ENCODE measurements at regions not wholly inside any gene's neighbourhood (a gene's known extent, or its start where the extent isn't known, plus 50 kb on each side); places are given as distances from the start of the nearest gene placed in this dataset.
A peak's percentile ranks its signal among the peaks of the same experiment; 100 is the strongest.

DNA sequence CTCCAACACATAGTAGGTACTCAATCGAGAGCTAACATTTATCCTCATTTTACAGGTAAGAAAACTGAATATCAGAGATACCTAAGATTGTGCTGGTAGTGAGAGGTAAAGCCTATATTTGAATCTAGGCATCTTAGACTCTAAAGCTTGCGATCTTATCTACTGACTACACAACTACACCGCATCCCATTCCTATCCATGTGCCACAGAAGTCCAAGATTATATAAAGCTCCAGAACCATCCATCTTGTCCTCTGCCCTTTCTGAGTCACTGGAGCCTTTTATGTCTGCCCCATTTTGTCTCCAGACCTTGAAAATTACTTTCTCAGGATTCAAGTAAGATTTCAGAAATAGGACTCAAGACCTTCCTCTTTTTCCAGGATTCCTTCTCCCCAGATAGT lies 84.4 kb downstream of the OR5AK2 start:
- FAIRE-seq (no peak), DNase-seq (ENCODE audit: insufficient read length, low spot score) (no peak)
- TF ChIP-seq POU2F2 (IDR thresholded peaks at IDR 0.05; ENCODE audit: low read depth, low read length) (no peak), SPI1 (IDR thresholded peaks at IDR 0.05; ENCODE audit: low read depth, low read length) (no peak), PAX5 (IDR thresholded peaks at IDR 0.05; ENCODE audit: insufficient read depth, low read length, severe bottlenecking) (no peak), POLR2AphosphoS5 (IDR thresholded peaks at IDR 0.05; ENCODE audit: low read depth, low read length) (no peak), TAF1 (IDR thresholded peaks at IDR 0.05; ENCODE audit: low read depth, low read length) (no peak), POLR2A (IDR thresholded peaks at IDR 0.05; ENCODE audit: low read depth, low read length) (no peak)

DNA sequence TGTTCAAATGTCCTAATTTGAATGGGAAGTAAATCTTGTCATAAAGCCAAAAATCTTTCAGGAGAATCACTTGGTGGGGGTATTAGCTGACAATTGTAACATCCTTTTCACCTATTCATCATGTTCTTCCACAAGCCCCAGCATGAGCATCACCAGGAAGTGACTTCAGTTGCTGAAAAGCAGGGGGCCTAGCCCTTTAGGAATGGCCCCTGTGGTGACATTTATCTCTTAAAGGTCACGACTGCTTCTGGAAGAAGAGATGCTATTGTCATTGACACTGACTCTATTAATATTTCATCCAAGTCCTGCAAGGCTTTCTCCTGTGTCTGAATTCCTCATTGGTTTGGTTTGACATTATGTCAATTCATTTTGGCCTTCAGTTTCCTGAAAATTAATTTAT lies 92.6 kb downstream of the OR5AK2 start:
- FAIRE-seq (no peak), DNase-seq (ENCODE audit: insufficient read length, low spot score) (no peak)
- TF ChIP-seq TAF1 (IDR thresholded peaks at IDR 0.05; ENCODE audit: low read depth, low read length) (no peak), PAX5 (IDR thresholded peaks at IDR 0.05; ENCODE audit: insufficient read depth, low read length, severe bottlenecking) (no peak), SPI1 (IDR thresholded peaks at IDR 0.05; ENCODE audit: low read depth, low read length) (no peak), POLR2AphosphoS5 (IDR thresholded peaks at IDR 0.05; ENCODE audit: low read depth, low read length) (no peak), POU2F2 (IDR thresholded peaks at IDR 0.05; ENCODE audit: low read depth, low read length) (no peak)

DNA sequence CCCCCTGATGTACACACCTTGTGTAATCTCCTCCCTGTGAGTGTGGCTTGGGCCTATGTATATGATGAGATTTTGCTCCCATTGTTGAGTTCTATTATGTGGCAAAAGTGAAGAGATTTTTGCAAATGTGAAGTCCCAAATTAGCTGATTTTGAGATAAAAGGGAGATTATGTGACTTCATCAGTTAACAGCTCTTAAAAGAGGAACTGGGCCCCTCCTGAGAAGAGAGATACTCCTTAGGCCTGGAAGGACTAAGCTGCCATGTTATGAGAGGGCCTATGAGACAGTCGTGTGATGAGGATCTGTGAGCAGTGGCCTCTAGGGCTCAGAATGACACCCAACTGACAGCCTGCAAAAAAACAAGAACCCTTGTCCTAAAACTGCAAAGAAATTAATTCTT lies 93.4 kb downstream of the OR5AK2 start:
- TF ChIP-seq POLR2AphosphoS5 (IDR thresholded peaks at IDR 0.05; ENCODE audit: low read depth, low read length) (no peak), POLR2A (IDR thresholded peaks at IDR 0.05; ENCODE audit: low read depth, low read length) (no peak), TAF1 (IDR thresholded peaks at IDR 0.05; ENCODE audit: low read depth, low read length) (no peak), PAX5 (IDR thresholded peaks at IDR 0.05; ENCODE audit: insufficient read depth, low read length, severe bottlenecking) (no peak), POU2F2 (IDR thresholded peaks at IDR 0.05; ENCODE audit: low read depth, low read length) (no peak), SPI1 (IDR thresholded peaks at IDR 0.05; ENCODE audit: low read depth, low read length) (peak; percentile 50; the same call in 1 of the 2 replicates)
- DNase-seq (ENCODE audit: insufficient read length, low spot score) (no peak), FAIRE-seq (no peak)

DNA sequence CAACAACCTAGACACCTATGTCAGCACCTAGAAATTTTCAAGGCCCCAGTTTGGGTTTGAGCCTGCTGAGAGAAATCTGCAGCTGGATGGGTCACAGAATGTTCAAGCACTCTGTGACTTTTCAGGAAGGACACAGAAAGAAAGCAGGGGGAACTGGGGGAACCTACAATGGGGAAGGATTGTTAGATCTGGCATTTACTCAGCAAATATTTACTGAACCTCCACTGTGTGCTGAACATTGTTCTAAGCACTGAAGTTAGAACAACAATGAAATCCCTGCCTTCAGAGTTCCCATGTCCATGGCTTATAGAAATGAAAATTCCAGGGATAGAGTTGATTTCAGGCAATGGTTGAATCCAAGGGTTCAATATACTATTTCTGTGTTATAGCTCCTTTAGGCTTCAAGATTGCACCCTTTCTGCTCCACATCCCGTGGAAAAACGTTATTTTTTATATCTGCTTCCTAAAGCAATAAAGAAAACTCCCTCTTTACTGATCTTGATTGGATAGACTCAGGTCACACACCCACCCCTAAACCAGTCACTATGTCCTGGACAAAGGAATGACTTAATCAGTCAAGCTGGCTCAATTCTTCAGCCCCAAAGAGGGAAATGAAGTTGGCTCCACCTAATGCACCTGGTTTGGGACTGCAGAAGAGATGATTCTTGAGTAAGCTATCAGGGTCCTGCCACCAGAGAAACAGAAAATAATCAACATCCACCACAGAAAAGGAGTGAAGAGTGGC lies 95.1 kb downstream of the OR5AK2 start:
- DNase-seq (ENCODE audit: insufficient read length, low spot score) (no peak), FAIRE-seq (no peak)
- TF ChIP-seq PAX5 (IDR thresholded peaks at IDR 0.05; ENCODE audit: insufficient read depth, low read length, severe bottlenecking) = no peak
- no peak for TF ChIP-seq SPI1 (IDR thresholded peaks at IDR 0.05; ENCODE audit: low read depth, low read length)
- TF ChIP-seq POLR2AphosphoS5 (IDR thresholded peaks at IDR 0.05; ENCODE audit: low read depth, low read length) = no peak
- TF ChIP-seq POU2F2 (IDR thresholded peaks at IDR 0.05; ENCODE audit: low read depth, low read length) = no peak
- TF ChIP-seq TAF1 (IDR thresholded peaks at IDR 0.05; ENCODE audit: low read depth, low read length) = no peak
- TF ChIP-seq POLR2A (IDR thresholded peaks at IDR 0.05; ENCODE audit: low read depth, low read length) = no peak

DNA sequence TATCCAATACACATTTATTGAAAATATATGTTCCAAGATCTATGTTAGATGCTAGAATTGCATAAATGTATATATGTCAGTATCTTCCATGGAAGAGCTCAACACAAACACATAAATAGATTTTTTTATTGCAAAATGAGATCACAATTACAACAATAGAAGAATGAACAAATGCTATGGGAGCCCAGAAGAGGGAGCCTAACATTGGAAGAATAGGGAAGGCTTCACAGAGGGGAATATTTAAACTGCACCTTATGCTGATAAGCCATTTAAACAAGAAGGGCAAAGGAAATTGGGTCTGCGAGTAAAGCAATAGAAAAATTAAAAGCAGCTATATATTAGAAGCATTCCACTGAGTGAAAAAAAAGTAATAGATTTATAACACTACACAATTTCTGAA lies 96.1 kb upstream of the LRRC55 start:
- FAIRE-seq = no peak
- TF ChIP-seq TAF1 (IDR thresholded peaks at IDR 0.05; ENCODE audit: low read depth, low read length) (no peak), POU2F2 (IDR thresholded peaks at IDR 0.05; ENCODE audit: low read depth, low read length) (no peak), PAX5 (IDR thresholded peaks at IDR 0.05; ENCODE audit: insufficient read depth, low read length, severe bottlenecking) (no peak), SPI1 (IDR thresholded peaks at IDR 0.05; ENCODE audit: low read depth, low read length) (no peak), POLR2AphosphoS5 (IDR thresholded peaks at IDR 0.05; ENCODE audit: low read depth, low read length) (no peak), POLR2A (IDR thresholded peaks at IDR 0.05; ENCODE audit: low read depth, low read length) (no peak)
- no peak for DNase-seq (ENCODE audit: insufficient read length, low spot score)

DNA sequence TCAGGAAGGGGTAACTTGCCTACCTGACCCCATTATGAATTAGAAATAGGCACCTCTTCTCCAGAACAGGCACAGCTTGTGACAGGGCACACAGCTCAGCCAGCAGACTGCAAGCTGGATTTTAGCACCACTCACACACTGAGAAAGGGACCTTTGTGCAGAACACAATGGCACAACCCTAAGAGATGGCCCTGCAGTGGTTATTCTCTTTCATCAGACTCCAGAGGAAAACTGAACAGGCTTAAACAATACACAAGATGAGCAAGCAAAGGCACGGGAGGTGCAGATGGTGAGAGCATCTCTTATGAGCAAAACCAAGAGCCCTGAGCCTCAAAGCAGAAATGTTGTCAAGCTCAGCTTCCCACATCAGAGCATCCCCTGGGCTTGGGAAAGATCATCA lies 93.8 kb upstream of the LRRC55 start:
- no peak for DNase-seq (ENCODE audit: insufficient read length, low spot score)
- TF ChIP-seq POLR2AphosphoS5 (IDR thresholded peaks at IDR 0.05; ENCODE audit: low read depth, low read length) (no peak), SPI1 (IDR thresholded peaks at IDR 0.05; ENCODE audit: low read depth, low read length) (no peak), TAF1 (IDR thresholded peaks at IDR 0.05; ENCODE audit: low read depth, low read length) (no peak), POU2F2 (IDR thresholded peaks at IDR 0.05; ENCODE audit: low read depth, low read length) (no peak), POLR2A (IDR thresholded peaks at IDR 0.05; ENCODE audit: low read depth, low read length) (no peak), PAX5 (IDR thresholded peaks at IDR 0.05; ENCODE audit: insufficient read depth, low read length, severe bottlenecking) (no peak)
- no peak for FAIRE-seq

DNA sequence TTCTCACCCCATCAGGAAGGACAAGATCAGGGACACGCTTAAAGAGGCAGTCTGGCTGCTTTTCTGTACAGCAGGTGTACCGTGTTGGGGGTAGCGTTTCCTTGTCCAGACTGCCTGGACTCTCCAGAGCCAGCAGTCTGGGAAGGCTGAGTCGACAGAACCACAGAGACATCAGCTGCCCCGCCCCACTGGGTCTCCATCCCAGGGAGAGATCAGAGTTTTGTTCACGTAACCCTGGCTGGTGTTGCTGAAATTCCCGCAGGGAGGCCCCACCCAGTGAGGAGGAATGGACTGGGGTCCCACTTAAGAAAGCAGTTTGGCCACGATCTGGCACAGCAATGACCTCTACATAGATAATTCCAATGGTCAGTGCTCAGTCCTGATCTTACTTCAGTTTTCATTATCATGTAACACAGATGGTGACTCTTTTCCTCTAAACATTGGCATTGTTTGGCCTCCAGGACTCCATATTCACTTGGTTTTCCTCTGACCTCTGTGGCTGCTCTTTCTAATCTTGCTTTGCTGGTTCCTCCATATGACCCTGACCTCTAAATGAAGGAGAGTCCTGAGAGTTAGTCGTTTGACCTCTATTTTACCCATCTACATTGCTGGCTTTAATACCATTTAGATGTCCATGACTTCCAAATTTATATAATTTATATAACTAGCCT lies 89.6 kb upstream of the LRRC55 start:
- TF ChIP-seq POLR2A (IDR thresholded peaks at IDR 0.05; ENCODE audit: low read depth, low read length) (no peak), TAF1 (IDR thresholded peaks at IDR 0.05; ENCODE audit: low read depth, low read length) (no peak), POU2F2 (IDR thresholded peaks at IDR 0.05; ENCODE audit: low read depth, low read length) (no peak), PAX5 (IDR thresholded peaks at IDR 0.05; ENCODE audit: insufficient read depth, low read length, severe bottlenecking) (no peak), POLR2AphosphoS5 (IDR thresholded peaks at IDR 0.05; ENCODE audit: low read depth, low read length) (no peak), SPI1 (IDR thresholded peaks at IDR 0.05; ENCODE audit: low read depth, low read length) (no peak)
- FAIRE-seq (no peak), DNase-seq (ENCODE audit: insufficient read length, low spot score) (no peak)

DNA sequence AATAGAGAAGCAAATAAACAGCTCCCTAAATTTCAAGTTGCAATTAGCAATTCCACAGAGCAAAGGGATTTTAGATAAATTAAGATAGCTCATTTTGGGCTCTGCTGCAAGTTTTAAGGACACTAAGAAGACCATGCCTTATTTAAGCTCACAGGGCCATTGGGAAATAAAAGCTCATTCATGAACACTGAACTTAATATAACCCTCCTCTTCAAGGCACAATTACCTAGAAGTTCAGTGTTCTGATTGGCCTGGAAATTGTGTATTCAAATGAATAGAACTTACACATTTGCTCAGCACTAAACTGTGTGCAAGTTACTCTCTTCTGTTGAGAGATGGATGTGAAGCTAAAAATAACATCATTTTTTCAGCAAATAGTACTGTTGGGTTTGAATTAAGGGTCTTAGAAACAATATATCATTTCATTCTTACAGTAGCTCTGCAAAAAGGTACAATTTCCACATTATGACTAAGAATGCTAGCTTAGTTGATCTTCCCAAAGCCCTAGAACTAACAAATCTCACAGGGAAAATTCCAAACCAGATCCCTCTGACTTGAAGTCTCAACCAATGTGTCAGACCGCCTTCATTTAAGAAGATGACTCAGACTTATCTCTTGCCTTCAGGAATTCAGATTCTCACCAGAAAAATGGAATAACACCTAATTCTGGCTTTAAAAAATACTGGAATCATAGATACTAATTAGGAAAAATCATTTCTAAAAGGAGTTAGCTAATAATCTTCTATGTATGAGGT lies 87.4 kb upstream of the LRRC55 start:
- no peak for DNase-seq (ENCODE audit: insufficient read length, low spot score)
- no peak for TF ChIP-seq POU2F2 (IDR thresholded peaks at IDR 0.05; ENCODE audit: low read depth, low read length)
- no peak for TF ChIP-seq SPI1 (IDR thresholded peaks at IDR 0.05; ENCODE audit: low read depth, low read length)
- no peak for TF ChIP-seq POLR2AphosphoS5 (IDR thresholded peaks at IDR 0.05; ENCODE audit: low read depth, low read length)
- TF ChIP-seq TAF1 (IDR thresholded peaks at IDR 0.05; ENCODE audit: low read depth, low read length) = no peak
- FAIRE-seq = no peak

DNA sequence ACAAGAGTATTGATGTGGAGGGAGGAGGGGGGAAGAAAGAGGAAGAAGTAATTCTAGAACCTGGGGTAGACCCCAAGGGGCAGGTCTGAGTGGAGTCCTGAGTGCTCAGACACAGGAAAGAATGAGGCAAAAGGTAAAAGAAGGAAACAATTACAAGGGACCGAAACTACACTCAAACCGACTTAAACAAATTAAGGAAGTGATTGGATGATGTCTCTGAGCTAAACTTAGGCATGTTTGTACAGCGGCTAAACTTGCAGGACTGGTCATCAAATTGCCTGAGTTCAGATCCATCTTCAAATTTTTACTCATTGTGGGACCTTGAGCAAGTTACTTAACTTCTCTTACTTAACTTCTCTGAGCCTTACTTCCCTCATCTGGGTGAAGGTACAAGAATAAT lies 86.3 kb upstream of the LRRC55 start:
- FAIRE-seq = no peak
- TF ChIP-seq SPI1 (IDR thresholded peaks at IDR 0.05; ENCODE audit: low read depth, low read length) (peak; percentile 51), POLR2AphosphoS5 (IDR thresholded peaks at IDR 0.05; ENCODE audit: low read depth, low read length) (no peak), TAF1 (IDR thresholded peaks at IDR 0.05; ENCODE audit: low read depth, low read length) (no peak), PAX5 (IDR thresholded peaks at IDR 0.05; ENCODE audit: insufficient read depth, low read length, severe bottlenecking) (no peak), POU2F2 (IDR thresholded peaks at IDR 0.05; ENCODE audit: low read depth, low read length) (no peak)

More for the DNA sequence above, 86.3 kb upstream of the LRRC55 start:
- no peak for DNase-seq (ENCODE audit: insufficient read length, low spot score)
